HepG2 (cell line): ENCODE measurements at regions not wholly inside any gene's neighbourhood (a gene's known extent, or its start where the extent isn't known, plus 50 kb on each side); places are given as distances from the start of the nearest gene placed in this dataset.

Experiments used
- ATAC-seq: fragments of 200-7000 bp; cut with Tn5 transposase; 3 replicates; pipeline ENCODE4 v1.9.1; 2020; ENCODE audit warnings: mild to moderate bottlenecking, moderate library complexity
- BruUV-seq: library from RNA; stranded (reverse); fragments of 400-500 nt; replicated peaks from 2 replicates; lab custom pipeline; 2021; lab: Mats Ljungman, UMichigan
- CTCF ChIA-PET: fragments of 300-600 bp; formaldehyde crosslinking; extraction: SDS; loops from one replicate; lab custom pipeline; 2021; ENCODE audit warnings: low total read pairs, inconsistent platforms, low intra/inter-chr PET ratio; lab: Yijun Ruan, JAX
- POLR2A ChIA-PET: fragments of 350-600 bp; sonication (Branson Sonifier 250); formaldehyde crosslinking; loops from one replicate; lab custom pipeline; 2020; ENCODE audit warnings: antibody characterized with exemption, inconsistent platforms; lab: Yijun Ruan, JAX
- DNase-seq: peaks from one replicate; pipeline ENCODE4 v3.0.0-alpha.2; 2015; ENCODE audit warnings: low spot score
- FAIRE-seq: peaks from 3 replicates; lab custom pipeline; 2011; peaks lifted over from hg19 to GRCh38; lab: Jason Lieb, UNC
- H2AFZ ChIP-seq: one replicate; pipeline ENCODE4 v1.6.1; 2011; ENCODE audit warnings: low read length, inconsistent platforms
- H3K27ac ChIP-seq: fragments of 300-600 bp; 3 replicates; pipeline ENCODE4 v1.8.0; 2011; ENCODE audit warnings: mixed run types, mild to moderate bottlenecking, mixed read lengths, low read length, inconsistent platforms; ENCODE audit not compliant: insufficient read depth; ENCODE audit errors: extremely low read length
- H3K27me3 ChIP-seq, 2 experiments: fragments of 200-600 bp in 1 of 2; 2 replicates in 1 of 2; 3 replicates in 1 of 2; pipeline versions ENCODE4 v1.6.0 to v1.8.0; 2011; ENCODE audit warnings: low read length in 2 of 2, mild to moderate bottlenecking in 2 of 2, moderate library complexity in 2 of 2, inconsistent platforms in 1 of 2; ENCODE audit not compliant: insufficient read depth in 2 of 2, control insufficient read depth in 1 of 2
- H3K36me3 ChIP-seq, 2 experiments: fragments of 200-600 bp in 1 of 2; replicated peaks in 1 of 2; 2 replicates in 1 of 2; 3 replicates in 1 of 2; pipeline versions ENCODE4 v1.5.1 to v1.8.0; 2011; ENCODE audit warnings: low read length in 2 of 2, inconsistent platforms in 1 of 2; ENCODE audit not compliant: insufficient read depth in 2 of 2, control insufficient read depth in 1 of 2
- H3K4me1 ChIP-seq: 2 replicates; pipeline ENCODE4 v1.5.1; 2012; ENCODE audit warnings: low read length, inconsistent platforms; ENCODE audit not compliant: insufficient read depth
- H3K4me2 ChIP-seq: 2 replicates; pipeline ENCODE4 v1.6.0; 2011; ENCODE audit warnings: low read depth, low read length, inconsistent platforms
- H3K4me3 ChIP-seq, 3 experiments: fragments of 200-600 bp in 1 of 3; sonication (generic), shearing (Covaris generic) in 1 of 3; replicated peaks in 1 of 3; 2 replicates each; pipeline ENCODE4 v1.5.1; 2011 to 2016; ENCODE audit warnings: low read length in 3 of 3, inconsistent platforms in 2 of 3, low read depth in 2 of 3, mild to moderate bottlenecking in 2 of 3, control low read depth in 1 of 3, mixed read lengths in 1 of 3; ENCODE audit not compliant: insufficient read depth in 1 of 3
- H3K79me2 ChIP-seq: one replicate; pipeline ENCODE4 v1.6.1; 2011; ENCODE audit warnings: low read length, inconsistent platforms; ENCODE audit not compliant: insufficient read depth
- H3K9ac ChIP-seq: 2 replicates; pipeline ENCODE4 v1.6.0; 2011; ENCODE audit warnings: mild to moderate bottlenecking, low read depth, low read length, inconsistent platforms; ENCODE audit not compliant: insufficient read depth
- H3K9me3 ChIP-seq: 2 replicates; pipeline ENCODE4 v1.5.1; 2012; ENCODE audit warnings: mild to moderate bottlenecking, low read length
- H4K20me1 ChIP-seq: 2 replicates; pipeline ENCODE4 v1.6.0; 2011; ENCODE audit warnings: inconsistent platforms, mild to moderate bottlenecking, low read length, moderate library complexity; ENCODE audit not compliant: insufficient read depth
- EEA1 ChIP-seq: sonication (generic); formaldehyde crosslinking; IDR thresholded peaks from 2 replicates; pipeline ENCODE4 v1.5.1; 2020; ENCODE audit warnings: mild to moderate bottlenecking, missing genetic modification reagents, borderline replicate concordance
- HOXD1 ChIP-seq: sonication (generic); formaldehyde crosslinking; IDR thresholded peaks from 2 replicates; pipeline ENCODE4 v1.5.0; 2020; ENCODE audit warnings: missing genetic modification reagents
- KDM6A ChIP-seq: IDR thresholded peaks from 2 replicates; pipeline ENCODE4 v1.6.1; 2016; ENCODE audit warnings: low read depth
- PCBP2 ChIP-seq: fragments of 200-400 bp; formaldehyde crosslinking; optimal IDR thresholded peaks from 2 replicates; pipeline ENCODE3; 2018; ENCODE audit warnings: low read length, low read depth; ENCODE audit not compliant: poor library complexity, severe bottlenecking
- PHF5A ChIP-seq: IDR thresholded peaks from one replicate; pipeline ENCODE4 v1.6.1; 2018; ENCODE audit warnings: low read depth, missing genetic modification reagents; ENCODE audit not compliant: unreplicated experiment
- STAG1 ChIP-seq: sonication (generic); formaldehyde crosslinking; IDR thresholded peaks from 2 replicates; pipeline ENCODE4 v1.4.0; 2020; ENCODE audit warnings: missing genetic modification reagents
- TAF1 ChIP-seq: sonication (generic); formaldehyde crosslinking; IDR thresholded peaks from 2 replicates; pipeline ENCODE4 v1.4.0; 2020; ENCODE audit warnings: missing genetic modification reagents
- TBP ChIP-seq: sonication (generic); formaldehyde crosslinking; IDR thresholded peaks from 2 replicates; pipeline ENCODE4 v1.5.0; 2020; ENCODE audit warnings: missing genetic modification reagents
- ZFY ChIP-seq: sonication (generic); formaldehyde crosslinking; IDR thresholded peaks from 2 replicates; pipeline ENCODE4 v1.4.0; 2020; ENCODE audit warnings: missing genetic modification reagents
- ZKSCAN8 ChIP-seq: IDR thresholded peaks from 2 replicates; pipeline ENCODE4 v1.6.1; 2016; ENCODE audit warnings: borderline replicate concordance, missing genetic modification reagents, missing compliant biosample characterization
- ZNF256 ChIP-seq: sonication (generic); formaldehyde crosslinking; conservative IDR thresholded peaks from 2 replicates; pipeline ENCODE4 v1.4.0; 2020; ENCODE audit warnings: missing genetic modification reagents
- ZNF446 ChIP-seq: sonication (generic); formaldehyde crosslinking; IDR thresholded peaks from 2 replicates; pipeline ENCODE4 v1.5.0; 2020; ENCODE audit warnings: mild to moderate bottlenecking, missing genetic modification reagents
- ZNF451 ChIP-seq: sonication (generic); formaldehyde crosslinking; IDR thresholded peaks from 2 replicates; pipeline ENCODE4 v1.5.0; 2020; ENCODE audit warnings: mild to moderate bottlenecking, missing genetic modification reagents
- ZNF816 ChIP-seq: sonication (generic); formaldehyde crosslinking; IDR thresholded peaks from 2 replicates; pipeline ENCODE4 v1.8.0; 2022; ENCODE audit warnings: missing genetic modification reagents, mild to moderate bottlenecking, borderline replicate concordance
- ZSCAN29 ChIP-seq: sonication (generic); formaldehyde crosslinking; conservative IDR thresholded peaks from 2 replicates; pipeline ENCODE4 v1.4.0; 2020; ENCODE audit warnings: mild to moderate bottlenecking, missing genetic modification reagents
- in situ Hi-C: cut with HindIII; loops from 2 replicates; pipeline ENCODE4 v1.10.0; 2017; ENCODE audit warnings: low pct_unique_long_range_greater_than_20kb; ENCODE audit not compliant: extremely low pct_ligation_motif_present
- intact Hi-C: fragments of 100-400 bp; cut with micrococcal nuclease; formaldehyde crosslinking; loops from one replicate; pipeline ENCODE4 v1.10.0; 2022; ENCODE audit not compliant: unreplicated experiment
- TF ChIP-seq, protein P1 (sequence below): sonication (generic); formaldehyde crosslinking; IDR thresholded peaks from 2 replicates; pipeline ENCODE4 v1.8.1; 2022; ENCODE audit warnings: mild to moderate bottlenecking, missing genetic modification reagents
- TF ChIP-seq, protein P2 (sequence below): sonication (generic); formaldehyde crosslinking; IDR thresholded peaks from 2 replicates; pipeline ENCODE4 v1.8.0; 2022; ENCODE audit warnings: missing genetic modification reagents, mild to moderate bottlenecking, inconsistent platforms, borderline replicate concordance
- TF ChIP-seq, protein P3 (sequence below): sonication (generic); formaldehyde crosslinking; IDR thresholded peaks from 2 replicates; pipeline ENCODE4 v1.5.0; 2020; ENCODE audit warnings: mild to moderate bottlenecking, missing genetic modification reagents, borderline replicate concordance

DNA sequence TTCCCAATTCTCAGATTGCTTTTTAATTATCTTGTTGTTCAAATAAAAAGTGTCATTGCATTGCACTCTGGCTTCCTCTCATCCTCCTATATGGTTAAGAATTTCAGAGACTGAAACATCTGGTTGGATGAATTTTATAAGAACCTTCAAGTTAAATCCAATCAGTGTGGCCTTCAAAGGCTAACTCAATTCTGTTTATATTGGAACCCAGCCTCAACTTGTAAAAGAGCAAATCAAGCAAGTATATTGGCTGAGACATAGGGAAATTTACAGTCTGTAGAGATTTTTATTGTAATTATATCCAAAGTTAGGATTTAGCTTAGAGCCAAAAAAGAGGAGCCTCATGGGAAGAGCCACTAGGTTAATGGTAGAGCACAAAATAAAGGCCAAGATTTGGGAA is 159.9 kb upstream of the FER start:
- H3K9ac ChIP-seq = no peak overlapping the region
- H3K27me3 ChIP-seq = no peaks in the 10 kb centered on the region
- FAIRE-seq (no peak), DNase-seq (no peak), ATAC-seq (no peak)
- H3K79me2 ChIP-seq = no peaks in the 10 kb centered on the region
- no peak overlapping the region for H3K4me3 ChIP-seq
- no peaks in the 10 kb centered on the region for H3K36me3 ChIP-seq
- in situ Hi-C loops (no loop called here), intact Hi-C loops (no loop called here)
- CTCF ChIA-PET = no interaction called here
- no peak overlapping the region for H2AFZ ChIP-seq
- TF ChIP-seq ZFY (CRISPR knock-in tag) (no peak), ZNF451 (no peak), ZKSCAN8 (CRISPR knock-in tag) (no peak), ZSCAN29 (CRISPR knock-in tag) (no peak), ZNF816 (no peak), TBP (CRISPR knock-in tag) (no peak)
- TF ChIP-seq, protein P1, sequence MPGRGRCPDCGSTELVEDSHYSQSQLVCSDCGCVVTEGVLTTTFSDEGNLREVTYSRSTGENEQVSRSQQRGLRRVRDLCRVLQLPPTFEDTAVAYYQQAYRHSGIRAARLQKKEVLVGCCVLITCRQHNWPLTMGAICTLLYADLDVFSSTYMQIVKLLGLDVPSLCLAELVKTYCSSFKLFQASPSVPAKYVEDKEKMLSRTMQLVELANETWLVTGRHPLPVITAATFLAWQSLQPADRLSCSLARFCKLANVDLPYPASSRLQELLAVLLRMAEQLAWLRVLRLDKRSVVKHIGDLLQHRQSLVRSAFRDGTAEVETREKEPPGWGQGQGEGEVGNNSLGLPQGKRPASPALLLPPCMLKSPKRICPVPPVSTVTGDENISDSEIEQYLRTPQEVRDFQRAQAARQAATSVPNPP (CRISPR knock-in tag) = no peak
- TF ChIP-seq, protein P2, sequence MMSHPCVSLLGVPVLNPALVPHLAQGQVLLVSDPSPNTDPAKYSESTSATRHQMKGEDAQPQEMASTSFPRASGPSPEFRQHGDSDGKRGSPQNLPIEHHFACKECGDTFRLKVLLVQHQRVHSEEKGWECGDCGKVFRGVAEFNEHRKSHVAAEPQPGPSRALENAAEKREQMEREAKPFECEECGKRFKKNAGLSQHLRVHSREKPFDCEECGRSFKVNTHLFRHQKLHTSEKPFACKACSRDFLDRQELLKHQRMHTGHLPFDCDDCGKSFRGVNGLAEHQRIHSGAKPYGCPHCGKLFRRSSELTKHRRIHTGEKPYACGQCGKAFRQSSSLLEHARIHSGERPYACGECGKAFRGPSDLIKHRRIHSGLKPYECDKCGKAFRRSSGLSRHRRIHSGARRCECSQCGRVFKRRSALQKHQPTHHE (CRISPR knock-in tag) = no peak
- no peak overlapping the region for H3K27ac ChIP-seq
- H3K4me1 ChIP-seq = no peaks in the 10 kb centered on the region
- H3K9me3 ChIP-seq = no peaks in the 10 kb centered on the region
- H3K4me2 ChIP-seq = no peak overlapping the region
- H4K20me1 ChIP-seq = no peaks in the 10 kb centered on the region
- POLR2A ChIA-PET = no interaction called here
- BruUV-seq = no TSS peak

DNA sequence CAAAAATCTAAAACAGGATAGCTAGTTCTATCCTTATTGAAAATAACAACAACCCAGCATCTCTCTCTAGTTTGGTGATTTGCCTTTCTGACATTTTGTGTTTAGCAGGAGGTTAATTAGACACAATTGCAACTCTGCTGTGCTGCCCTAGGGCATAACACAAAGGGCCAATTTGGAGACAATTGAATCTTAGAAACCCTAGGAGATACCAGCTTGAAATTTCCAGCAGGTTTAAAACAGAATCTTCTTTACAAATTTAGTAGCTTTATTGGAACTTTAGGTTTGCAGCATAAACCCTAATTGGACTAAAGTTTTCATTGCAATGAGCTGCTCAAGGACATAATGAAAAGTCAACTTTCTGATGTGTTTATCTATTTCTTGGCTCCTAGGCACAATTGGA is 166.7 kb upstream of the FER start:
- CTCF ChIA-PET = no interaction called here
- H2AFZ ChIP-seq = no peak overlapping the region
- no peak for DNase-seq
- POLR2A ChIA-PET = no interaction called here
- ATAC-seq = no peak
- H3K27me3 ChIP-seq = no peaks in the 10 kb centered on the region
- no peaks in the 10 kb centered on the region for H4K20me1 ChIP-seq
- H3K79me2 ChIP-seq = no peaks in the 10 kb centered on the region
- H3K4me3 ChIP-seq = no peak overlapping the region
- no peak overlapping the region for H3K27ac ChIP-seq
- no TSS peak for BruUV-seq
- intact Hi-C loops (no loop called here), in situ Hi-C loops (no loop called here)
- FAIRE-seq = no peak
- H3K4me1 ChIP-seq = no peaks in the 10 kb centered on the region
- no peak overlapping the region for H3K9ac ChIP-seq
- no peak overlapping the region for H3K4me2 ChIP-seq
- H3K36me3 ChIP-seq = no peaks in the 10 kb centered on the region
- no peaks in the 10 kb centered on the region for H3K9me3 ChIP-seq
- TF ChIP-seq TAF1 (CRISPR knock-in tag) (no peak), ZNF446 (CRISPR knock-in tag) (no peak), STAG1 (CRISPR knock-in tag) (no peak), PCBP2 (no peak), KDM6A (no peak), ZNF256 (no peak), PHF5A (CRISPR knock-in tag) (no peak), HOXD1 (no peak), ZNF816 (no peak), EEA1 (no peak)
- TF ChIP-seq, protein P3, sequence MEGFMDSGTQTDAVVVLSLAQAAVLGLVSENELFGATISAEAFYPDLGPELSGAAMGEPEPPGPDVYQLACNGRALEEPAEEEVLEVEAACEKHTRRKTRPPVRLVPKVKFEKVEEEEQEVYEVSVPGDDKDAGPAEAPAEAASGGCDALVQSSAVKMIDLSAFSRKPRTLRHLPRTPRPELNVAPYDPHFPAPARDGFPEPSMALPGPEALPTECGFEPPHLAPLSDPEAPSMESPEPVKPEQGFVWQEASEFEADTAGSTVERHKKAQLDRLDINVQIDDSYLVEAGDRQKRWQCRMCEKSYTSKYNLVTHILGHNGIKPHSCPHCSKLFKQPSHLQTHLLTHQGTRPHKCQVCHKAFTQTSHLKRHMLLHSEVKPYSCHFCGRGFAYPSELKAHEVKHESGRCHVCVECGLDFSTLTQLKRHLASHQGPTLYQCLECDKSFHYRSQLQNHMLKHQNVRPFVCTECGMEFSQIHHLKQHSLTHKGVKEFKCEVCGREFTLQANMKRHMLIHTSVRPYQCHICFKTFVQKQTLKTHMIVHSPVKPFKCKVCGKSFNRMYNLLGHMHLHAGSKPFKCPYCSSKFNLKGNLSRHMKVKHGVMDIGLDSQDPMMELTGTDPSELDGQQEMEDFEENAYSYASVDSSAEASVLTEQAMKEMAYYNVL (CRISPR knock-in tag) = no peak
